ENCODE measurements at regions not wholly inside any gene's neighbourhood (a gene's known extent, or its start where the extent isn't known, plus 50 kb on each side); places are given as distances from the start of the nearest gene placed in this dataset.

DNA sequence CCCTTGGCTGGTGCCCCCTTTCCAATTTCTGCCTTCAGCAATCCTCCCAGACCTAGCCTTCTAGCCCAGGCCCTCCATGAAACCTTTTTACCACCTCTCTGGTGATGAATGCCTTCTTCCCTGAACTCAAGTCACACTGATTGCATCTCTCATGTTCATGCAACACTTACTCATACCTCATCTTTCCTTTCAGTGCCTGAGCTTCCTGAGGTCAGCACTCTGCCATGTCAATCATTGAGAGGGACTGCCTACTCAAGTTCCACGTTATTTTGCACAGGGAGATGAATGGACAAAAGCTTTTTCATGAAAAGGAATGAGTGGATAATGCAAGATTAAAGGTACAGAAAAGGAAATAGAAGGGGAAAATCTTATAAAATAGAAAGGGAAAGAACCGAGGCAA, 60.1 kb upstream of the PLEKHG1 start:
- H3K4me1 Mint-ChIP-seq (ENCODE audit: unreplicated experiment): peaks cover 15% of the 10 kb centered on the region
- no peak for DNase-seq (ENCODE audit: low spot score)
- H3K36me3 Mint-ChIP-seq (ENCODE audit: low read depth, unreplicated experiment): no peaks in the 10 kb centered on the region
- H3K27me3 Mint-ChIP-seq (ENCODE audit: unreplicated experiment): peaks cover 2% of the 10 kb centered on the region
- TF ChIP-seq, protein P1, sequence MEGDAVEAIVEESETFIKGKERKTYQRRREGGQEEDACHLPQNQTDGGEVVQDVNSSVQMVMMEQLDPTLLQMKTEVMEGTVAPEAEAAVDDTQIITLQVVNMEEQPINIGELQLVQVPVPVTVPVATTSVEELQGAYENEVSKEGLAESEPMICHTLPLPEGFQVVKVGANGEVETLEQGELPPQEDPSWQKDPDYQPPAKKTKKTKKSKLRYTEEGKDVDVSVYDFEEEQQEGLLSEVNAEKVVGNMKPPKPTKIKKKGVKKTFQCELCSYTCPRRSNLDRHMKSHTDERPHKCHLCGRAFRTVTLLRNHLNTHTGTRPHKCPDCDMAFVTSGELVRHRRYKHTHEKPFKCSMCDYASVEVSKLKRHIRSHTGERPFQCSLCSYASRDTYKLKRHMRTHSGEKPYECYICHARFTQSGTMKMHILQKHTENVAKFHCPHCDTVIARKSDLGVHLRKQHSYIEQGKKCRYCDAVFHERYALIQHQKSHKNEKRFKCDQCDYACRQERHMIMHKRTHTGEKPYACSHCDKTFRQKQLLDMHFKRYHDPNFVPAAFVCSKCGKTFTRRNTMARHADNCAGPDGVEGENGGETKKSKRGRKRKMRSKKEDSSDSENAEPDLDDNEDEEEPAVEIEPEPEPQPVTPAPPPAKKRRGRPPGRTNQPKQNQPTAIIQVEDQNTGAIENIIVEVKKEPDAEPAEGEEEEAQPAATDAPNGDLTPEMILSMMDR (IDR thresholded peaks at IDR 0.05; ENCODE audit: unreplicated experiment): no peak
- H3K9me3 Mint-ChIP-seq (ENCODE audit: unreplicated experiment): no peaks in the 10 kb centered on the region
- peak overlapping the region; percentile 25 for H3K27ac Mint-ChIP-seq (ENCODE audit: unreplicated experiment)
- no peak overlapping the region for H3K4me3 Mint-ChIP-seq (ENCODE audit: unreplicated experiment)

DNA sequence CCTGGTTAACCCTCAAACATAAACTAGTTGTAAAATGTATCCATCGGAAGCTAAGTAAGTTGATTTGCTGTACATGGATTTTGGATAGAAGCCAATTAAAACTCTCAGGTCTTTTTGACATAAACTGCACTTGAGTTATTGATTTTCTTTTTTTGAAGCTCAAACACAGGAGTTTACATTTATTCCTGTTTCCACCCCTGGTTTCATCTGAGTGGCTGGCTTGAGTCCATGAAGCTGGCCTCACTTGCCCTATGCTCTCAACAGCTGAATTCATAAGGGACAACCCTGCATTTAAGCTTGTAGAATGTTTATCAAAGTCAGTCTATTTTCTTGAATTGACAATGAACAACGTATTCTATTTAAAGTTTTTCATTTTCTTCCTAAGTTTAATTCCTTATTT, 58.1 kb upstream of the PLEKHG1 start:
- Mint-ChIP-seq H3K27me3 (ENCODE audit: unreplicated experiment) (peaks cover 2% of the 10 kb centered on the region), H3K27ac (ENCODE audit: unreplicated experiment) (no peak overlapping the region), H3K36me3 (ENCODE audit: low read depth, unreplicated experiment) (no peaks in the 10 kb centered on the region), H3K4me1 (ENCODE audit: unreplicated experiment) (peaks cover 26% of the 10 kb centered on the region), H3K9me3 (ENCODE audit: unreplicated experiment) (no peaks in the 10 kb centered on the region), H3K4me3 (ENCODE audit: unreplicated experiment) (no peak overlapping the region)
- no peak for DNase-seq (ENCODE audit: low spot score)
- TF ChIP-seq, protein P1 (IDR thresholded peaks at IDR 0.05; ENCODE audit: unreplicated experiment): no peak

DNA sequence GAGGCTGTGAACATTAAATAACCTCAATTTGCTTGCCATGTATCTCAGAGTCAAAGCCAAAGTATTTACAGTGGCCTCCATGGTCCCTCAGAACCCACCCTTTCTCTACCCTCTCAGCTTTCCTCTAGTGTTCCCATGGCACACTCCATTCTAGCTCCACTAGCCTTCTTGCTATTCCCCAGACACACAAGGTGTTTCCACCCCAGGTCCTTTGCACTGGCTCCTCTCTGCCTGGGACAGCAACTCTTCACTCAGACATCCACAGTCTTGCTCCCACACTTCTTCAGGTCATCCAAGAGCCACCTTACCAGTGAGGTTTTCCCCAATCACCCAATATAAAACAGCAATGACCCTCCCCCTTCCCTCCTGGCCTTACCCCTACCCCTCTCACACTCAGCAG, 56.5 kb upstream of the PLEKHG1 start:
- Mint-ChIP-seq H3K27ac (ENCODE audit: unreplicated experiment) (no peak overlapping the region), H3K36me3 (ENCODE audit: low read depth, unreplicated experiment) (no peaks in the 10 kb centered on the region), H3K4me3 (ENCODE audit: unreplicated experiment) (no peak overlapping the region), H3K27me3 (ENCODE audit: unreplicated experiment) (peaks cover 2% of the 10 kb centered on the region), H3K4me1 (ENCODE audit: unreplicated experiment) (peaks cover 41% of the 10 kb centered on the region), H3K9me3 (ENCODE audit: unreplicated experiment) (no peaks in the 10 kb centered on the region)
- no peak for DNase-seq (ENCODE audit: low spot score)
- TF ChIP-seq, protein P1 (IDR thresholded peaks at IDR 0.05; ENCODE audit: unreplicated experiment): no peak

DNA sequence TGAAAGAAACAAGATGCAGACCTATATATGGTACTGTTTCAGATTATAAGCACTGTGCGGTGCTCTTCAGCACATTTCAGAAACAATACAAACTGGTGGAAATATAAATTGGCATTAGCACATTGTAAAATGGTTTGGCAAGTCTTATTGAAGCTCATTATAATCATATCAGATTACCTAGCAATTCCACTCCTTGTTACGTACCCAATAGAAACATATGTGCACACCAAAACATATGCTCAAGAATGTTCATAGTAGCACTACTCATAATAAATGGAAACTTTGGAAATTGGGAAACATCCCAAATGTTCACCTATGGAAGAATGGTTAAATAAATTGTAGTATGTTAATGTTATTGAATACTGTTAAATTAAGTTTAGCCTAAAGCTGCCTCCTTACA, 54.9 kb upstream of the PLEKHG1 start:
- H3K9me3 Mint-ChIP-seq (ENCODE audit: unreplicated experiment): no peaks in the 10 kb centered on the region
- no peak for DNase-seq (ENCODE audit: low spot score)
- H3K4me1 Mint-ChIP-seq (ENCODE audit: unreplicated experiment): peaks cover 46% of the 10 kb centered on the region
- no peak overlapping the region for H3K4me3 Mint-ChIP-seq (ENCODE audit: unreplicated experiment)
- no peaks in the 10 kb centered on the region for H3K36me3 Mint-ChIP-seq (ENCODE audit: low read depth, unreplicated experiment)
- H3K27me3 Mint-ChIP-seq (ENCODE audit: unreplicated experiment): peaks cover 3% of the 10 kb centered on the region
- no peak overlapping the region for H3K27ac Mint-ChIP-seq (ENCODE audit: unreplicated experiment)
- TF ChIP-seq, protein P1 (IDR thresholded peaks at IDR 0.05; ENCODE audit: unreplicated experiment): no peak

DNA sequence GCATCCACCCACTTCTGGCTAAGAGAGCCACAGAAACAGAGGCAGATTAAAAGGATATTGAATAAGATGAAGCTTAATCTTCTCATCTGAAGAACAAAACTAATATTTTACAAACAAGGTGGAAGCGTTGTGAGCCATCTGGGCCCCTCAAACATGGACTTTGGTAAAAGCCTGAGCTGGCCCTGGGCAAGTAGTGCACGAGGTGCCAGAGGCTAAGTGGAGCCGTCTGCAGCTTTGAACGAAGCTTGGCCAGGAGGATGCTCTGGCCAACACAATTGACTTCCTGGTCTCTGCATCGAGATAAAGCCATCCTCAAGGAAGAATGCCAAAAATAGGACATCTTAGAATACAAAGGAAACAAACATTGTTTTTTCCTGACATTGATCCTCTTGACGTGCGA, 53.2 kb upstream of the PLEKHG1 start:
- peaks cover 48% of the 10 kb centered on the region for H3K4me1 Mint-ChIP-seq (ENCODE audit: unreplicated experiment)
- peak overlapping the region; percentile 49 for H3K27ac Mint-ChIP-seq (ENCODE audit: unreplicated experiment)
- peaks cover 4% of the 10 kb centered on the region for H3K27me3 Mint-ChIP-seq (ENCODE audit: unreplicated experiment)
- DNase-seq (ENCODE audit: low spot score): peak; percentile 17
- no peaks in the 10 kb centered on the region for H3K9me3 Mint-ChIP-seq (ENCODE audit: unreplicated experiment)
- no peaks in the 10 kb centered on the region for H3K36me3 Mint-ChIP-seq (ENCODE audit: low read depth, unreplicated experiment)
- H3K4me3 Mint-ChIP-seq (ENCODE audit: unreplicated experiment): no peak overlapping the region
- TF ChIP-seq, protein P1 (IDR thresholded peaks at IDR 0.05; ENCODE audit: unreplicated experiment): no peak
